ENCODE measurements at regions not wholly inside any gene's neighbourhood (a gene's known extent, or its start where the extent isn't known, plus 50 kb on each side); places are given as distances from the start of the nearest gene placed in this dataset.

DNA sequence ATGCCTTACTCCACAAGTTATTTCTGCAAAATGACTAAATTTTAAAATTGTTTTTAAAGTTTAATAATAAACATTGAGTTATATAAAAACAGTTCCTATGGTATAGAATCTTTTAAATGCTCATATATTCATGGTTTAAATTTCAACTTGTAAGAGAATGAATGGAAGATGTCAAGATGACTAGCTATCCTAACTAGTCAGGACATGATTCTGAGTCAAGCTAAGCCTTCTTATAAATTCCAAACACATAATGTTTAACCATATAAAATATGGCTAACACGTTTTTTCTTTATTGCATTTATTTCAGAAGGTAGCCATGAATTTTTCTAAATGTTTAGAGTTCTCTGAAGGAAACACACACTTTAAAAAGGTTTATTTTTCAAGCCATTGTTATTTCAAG, 320.4 kb downstream of the CBLN2 start:
- CTCF ChIA-PET = no interaction called here

More for the DNA sequence above, 320.4 kb downstream of the CBLN2 start:
- H3K9me3 ChIP-seq (ENCODE audit: control insufficient read depth in 1 of 2, insufficient read depth in 1 of 2, low read depth in 1 of 2, low read length in 2 of 2) = peaks cover 6 to 25% of the 10 kb centered on the region in 2 experiments; a peak in 3 of 4 replicates
- no peaks in the 10 kb centered on the region; a peak in 1 of 4 replicates for H3K36me3 ChIP-seq (ENCODE audit: control insufficient read depth in 1 of 2, insufficient read depth in 2 of 2, low read length in 2 of 2)
- H3K4me2 ChIP-seq (ENCODE audit: low read length) = no peak overlapping the region
- RAD21 ChIA-PET (ENCODE audit: low non-redundant PET in 1 of 2, low total read pairs in 2 of 2, uncharacterized antibody in 2 of 2, unreplicated experiment in 2 of 2) = no interaction called here
- no peak for DNase-seq (ENCODE audit: low read depth, low spot score)
- H3K9me2 ChIP-seq (ENCODE audit: insufficient read depth) = no peaks in the 10 kb centered on the region
- H4K20me1 ChIP-seq (ENCODE audit: insufficient read depth) = no peaks in the 10 kb centered on the region
- no peak overlapping the region for H3K4me3 ChIP-seq (replicated peaks in 1 of 2; ENCODE audit: low read depth in 1 of 2, low read length in 2 of 2)
- H3K27me3 ChIP-seq (ENCODE audit: insufficient read depth, low read length) = no peaks in the 10 kb centered on the region
- no peaks in the 10 kb centered on the region for H3K79me2 ChIP-seq (ENCODE audit: insufficient read depth, low read length)
- intact Hi-C loops (cut with micrococcal nuclease) = no loop called here
- TF ChIP-seq CBX3 (IDR thresholded peaks at IDR 0.05; ENCODE audit: low read depth) (no peak), TCF7L2 (IDR thresholded peaks at IDR 0.05; ENCODE audit: borderline replicate concordance, extremely low read depth, insufficient read depth, insufficient read length) (no peak), SP1 (IDR thresholded peaks at IDR 0.05; ENCODE audit: low read depth) (no peak), RAD21 (IDR thresholded peaks at IDR 0.05; ENCODE audit: low read depth) (no peak), EZH2phosphoT487 (IDR thresholded peaks at IDR 0.05; ENCODE audit: borderline replicate concordance) (no peak), EGR1 (IDR thresholded peaks at IDR 0.05; ENCODE audit: low read depth) (no peak), EZH2 (IDR thresholded peaks at IDR 0.05) (no peak), ELF1 (IDR thresholded peaks at IDR 0.05; ENCODE audit: borderline replicate concordance, low read depth) (no peak), JUND (IDR thresholded peaks at IDR 0.05) (no peak), FOSL1 (IDR thresholded peaks at IDR 0.05; ENCODE audit: low read depth) (no peak), POLR2A (IDR thresholded peaks at IDR 0.05; ENCODE audit: borderline replicate concordance, extremely low read depth, insufficient read depth, insufficient read length) (no peak), CEBPB (IDR thresholded peaks at IDR 0.05; ENCODE audit: low read depth) (no peak), SIN3A (IDR thresholded peaks at IDR 0.05; ENCODE audit: low read depth) (no peak), ZFX (IDR thresholded peaks at IDR 0.05) (no peak)
- TF ChIP-seq, protein P1, sequence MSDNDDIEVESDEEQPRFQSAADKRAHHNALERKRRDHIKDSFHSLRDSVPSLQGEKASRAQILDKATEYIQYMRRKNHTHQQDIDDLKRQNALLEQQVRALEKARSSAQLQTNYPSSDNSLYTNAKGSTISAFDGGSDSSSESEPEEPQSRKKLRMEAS (IDR thresholded peaks at IDR 0.05) = no peak
- TF ChIP-seq, protein P2, sequence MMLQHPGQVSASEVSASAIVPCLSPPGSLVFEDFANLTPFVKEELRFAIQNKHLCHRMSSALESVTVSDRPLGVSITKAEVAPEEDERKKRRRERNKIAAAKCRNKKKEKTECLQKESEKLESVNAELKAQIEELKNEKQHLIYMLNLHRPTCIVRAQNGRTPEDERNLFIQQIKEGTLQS (IDR thresholded peaks at IDR 0.05) = no peak
- TF ChIP-seq, protein P3, sequence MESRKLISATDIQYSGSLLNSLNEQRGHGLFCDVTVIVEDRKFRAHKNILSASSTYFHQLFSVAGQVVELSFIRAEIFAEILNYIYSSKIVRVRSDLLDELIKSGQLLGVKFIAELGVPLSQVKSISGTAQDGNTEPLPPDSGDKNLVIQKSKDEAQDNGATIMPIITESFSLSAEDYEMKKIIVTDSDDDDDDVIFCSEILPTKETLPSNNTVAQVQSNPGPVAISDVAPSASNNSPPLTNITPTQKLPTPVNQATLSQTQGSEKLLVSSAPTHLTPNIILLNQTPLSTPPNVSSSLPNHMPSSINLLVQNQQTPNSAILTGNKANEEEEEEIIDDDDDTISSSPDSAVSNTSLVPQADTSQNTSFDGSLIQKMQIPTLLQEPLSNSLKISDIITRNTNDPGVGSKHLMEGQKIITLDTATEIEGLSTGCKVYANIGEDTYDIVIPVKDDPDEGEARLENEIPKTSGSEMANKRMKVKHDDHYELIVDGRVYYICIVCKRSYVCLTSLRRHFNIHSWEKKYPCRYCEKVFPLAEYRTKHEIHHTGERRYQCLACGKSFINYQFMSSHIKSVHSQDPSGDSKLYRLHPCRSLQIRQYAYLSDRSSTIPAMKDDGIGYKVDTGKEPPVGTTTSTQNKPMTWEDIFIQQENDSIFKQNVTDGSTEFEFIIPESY (IDR thresholded peaks at IDR 0.05; ENCODE audit: extremely low read depth, insufficient replicate concordance, low read length) = no peak
- TF ChIP-seq, protein P4, sequence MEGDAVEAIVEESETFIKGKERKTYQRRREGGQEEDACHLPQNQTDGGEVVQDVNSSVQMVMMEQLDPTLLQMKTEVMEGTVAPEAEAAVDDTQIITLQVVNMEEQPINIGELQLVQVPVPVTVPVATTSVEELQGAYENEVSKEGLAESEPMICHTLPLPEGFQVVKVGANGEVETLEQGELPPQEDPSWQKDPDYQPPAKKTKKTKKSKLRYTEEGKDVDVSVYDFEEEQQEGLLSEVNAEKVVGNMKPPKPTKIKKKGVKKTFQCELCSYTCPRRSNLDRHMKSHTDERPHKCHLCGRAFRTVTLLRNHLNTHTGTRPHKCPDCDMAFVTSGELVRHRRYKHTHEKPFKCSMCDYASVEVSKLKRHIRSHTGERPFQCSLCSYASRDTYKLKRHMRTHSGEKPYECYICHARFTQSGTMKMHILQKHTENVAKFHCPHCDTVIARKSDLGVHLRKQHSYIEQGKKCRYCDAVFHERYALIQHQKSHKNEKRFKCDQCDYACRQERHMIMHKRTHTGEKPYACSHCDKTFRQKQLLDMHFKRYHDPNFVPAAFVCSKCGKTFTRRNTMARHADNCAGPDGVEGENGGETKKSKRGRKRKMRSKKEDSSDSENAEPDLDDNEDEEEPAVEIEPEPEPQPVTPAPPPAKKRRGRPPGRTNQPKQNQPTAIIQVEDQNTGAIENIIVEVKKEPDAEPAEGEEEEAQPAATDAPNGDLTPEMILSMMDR (IDR thresholded peaks at IDR 0.05 in 2 of 3, conservative IDR thresholded peaks at IDR 0.05 in 1 of 3; ENCODE audit: borderline replicate concordance in 1 of 3, insufficient read depth in 1 of 3, low read depth in 2 of 3, low read length in 2 of 3) = no peak
- POLR2A ChIA-PET = no interaction called here
- no peak overlapping the region for H3K9ac ChIP-seq (ENCODE audit: low read length)
- no peak overlapping the region for H2AFZ ChIP-seq (ENCODE audit: low read depth, low read length, poor library complexity, severe bottlenecking)
- no peak overlapping the region for H3K27ac ChIP-seq (ENCODE audit: low read depth, low read length)
- BruUV-seq (replicated peaks) = no TSS peak
- no peak for ATAC-seq
- no peaks in the 10 kb centered on the region for H3K4me1 ChIP-seq (ENCODE audit: control insufficient read depth in 1 of 2, insufficient read depth in 2 of 2, low read length in 2 of 2)

Measured in HCT116 (cell line).